ENCODE measurements at regions not wholly inside any gene's neighbourhood (a gene's known extent, or its start where the extent isn't known, plus 50 kb on each side); places are given as distances from the start of the nearest gene placed in this dataset.
A peak's percentile ranks its signal among the peaks of the same experiment; 100 is the strongest.

DNA sequence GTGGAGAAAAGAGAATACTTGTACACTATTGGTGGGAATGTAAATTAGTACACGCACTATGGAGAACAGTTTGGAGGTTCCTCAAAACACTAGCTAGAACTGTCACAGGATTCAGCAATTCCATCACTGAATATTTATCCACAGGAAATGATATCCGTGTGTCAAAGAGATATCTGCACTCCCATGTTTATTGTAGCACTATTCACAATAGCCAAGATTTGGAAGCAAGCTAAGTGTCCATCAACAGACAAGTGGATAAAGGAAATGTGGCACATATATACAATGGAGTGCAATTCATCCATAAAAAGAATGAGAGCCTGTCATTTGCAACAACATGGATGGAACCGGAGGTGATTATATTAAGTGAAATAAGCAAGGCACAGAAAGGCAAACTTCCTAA lies 428.5 kb downstream of the CCDC91 start:
- ChIA-PET POLR2A (ENCODE audit: unreplicated experiment) (no interaction called here), CTCF (no interaction called here)
- DNase-seq (no peak), ATAC-seq (no peak)
- intact Hi-C loops (cut with micrococcal nuclease) = loop anchor here (10.0 kb wide), 1 partner anchor 424 kb away; the partner anchor contains the start of gene CCDC91
- BruUV-seq (replicated peaks) = no TSS peak
- Histone ChIP-seq H3K27ac (ENCODE audit: low read length) (no peak overlapping the region), H3K4me3 (ENCODE audit: low read length) (no peak overlapping the region), H3K27me3 (ENCODE audit: low read length) (no peaks in the 10 kb centered on the region), H3K9me3 (ENCODE audit: low read length) (peaks cover 4% of the 10 kb centered on the region; the same call in 1 of the 2 replicates), H4K20me1 (ENCODE audit: low read length) (no peaks in the 10 kb centered on the region), H3K36me3 (ENCODE audit: low read depth, low read length) (no peaks in the 10 kb centered on the region), H3K9ac (ENCODE audit: low read length) (no peak overlapping the region), H3K79me2 (ENCODE audit: low read length) (no peaks in the 10 kb centered on the region), H3K4me1 (ENCODE audit: insufficient read depth, low read length) (no peaks in the 10 kb centered on the region), H3K4me2 (ENCODE audit: low read length) (no peak overlapping the region), H3F3A (ENCODE audit: low read length, unreplicated experiment) (no peaks in the 10 kb centered on the region), H2AFZ (ENCODE audit: low read length) (no peak overlapping the region), H3K9me2 (replicated peaks; ENCODE audit: low read length) (no peaks in the 10 kb centered on the region)
- TF ChIP-seq EZH2phosphoT487 (IDR thresholded peaks at IDR 0.05; ENCODE audit: borderline replicate concordance, low read length) (no peak), EZH2 (IDR thresholded peaks at IDR 0.05; ENCODE audit: low read length, unreplicated experiment) (no peak)
- TF ChIP-seq, protein P1, sequence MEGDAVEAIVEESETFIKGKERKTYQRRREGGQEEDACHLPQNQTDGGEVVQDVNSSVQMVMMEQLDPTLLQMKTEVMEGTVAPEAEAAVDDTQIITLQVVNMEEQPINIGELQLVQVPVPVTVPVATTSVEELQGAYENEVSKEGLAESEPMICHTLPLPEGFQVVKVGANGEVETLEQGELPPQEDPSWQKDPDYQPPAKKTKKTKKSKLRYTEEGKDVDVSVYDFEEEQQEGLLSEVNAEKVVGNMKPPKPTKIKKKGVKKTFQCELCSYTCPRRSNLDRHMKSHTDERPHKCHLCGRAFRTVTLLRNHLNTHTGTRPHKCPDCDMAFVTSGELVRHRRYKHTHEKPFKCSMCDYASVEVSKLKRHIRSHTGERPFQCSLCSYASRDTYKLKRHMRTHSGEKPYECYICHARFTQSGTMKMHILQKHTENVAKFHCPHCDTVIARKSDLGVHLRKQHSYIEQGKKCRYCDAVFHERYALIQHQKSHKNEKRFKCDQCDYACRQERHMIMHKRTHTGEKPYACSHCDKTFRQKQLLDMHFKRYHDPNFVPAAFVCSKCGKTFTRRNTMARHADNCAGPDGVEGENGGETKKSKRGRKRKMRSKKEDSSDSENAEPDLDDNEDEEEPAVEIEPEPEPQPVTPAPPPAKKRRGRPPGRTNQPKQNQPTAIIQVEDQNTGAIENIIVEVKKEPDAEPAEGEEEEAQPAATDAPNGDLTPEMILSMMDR (conservative IDR thresholded peaks at IDR 0.05; ENCODE audit: low read depth, low read length) = no peak

DNA sequence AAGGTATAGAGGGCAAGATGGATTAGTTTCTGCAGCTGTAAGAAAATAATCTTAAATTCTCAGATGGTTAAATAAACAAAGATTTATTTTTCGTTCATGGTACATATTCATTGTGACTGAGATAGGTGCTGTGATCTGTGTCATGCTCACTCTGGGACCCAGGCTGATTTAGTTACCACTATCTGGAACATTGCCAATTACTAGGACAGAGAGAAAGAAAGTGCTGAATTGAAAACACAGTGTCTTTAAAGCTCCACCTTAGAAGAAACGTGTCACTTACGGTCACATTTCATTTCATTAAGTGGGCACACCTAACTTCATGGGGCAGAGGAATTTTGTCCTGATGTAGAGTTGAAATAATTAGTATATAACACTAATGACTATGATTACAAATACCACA lies 430.0 kb downstream of the CCDC91 start:
- Histone ChIP-seq H3K4me1 (ENCODE audit: insufficient read depth, low read length) (no peaks in the 10 kb centered on the region), H3K79me2 (ENCODE audit: low read length) (no peaks in the 10 kb centered on the region), H3F3A (ENCODE audit: low read length, unreplicated experiment) (no peaks in the 10 kb centered on the region), H3K4me2 (ENCODE audit: low read length) (no peak overlapping the region), H3K9me3 (ENCODE audit: low read length) (peaks cover 4% of the 10 kb centered on the region; the same call in 1 of the 2 replicates), H3K27ac (ENCODE audit: low read length) (no peak overlapping the region), H3K27me3 (ENCODE audit: low read length) (no peaks in the 10 kb centered on the region), H4K20me1 (ENCODE audit: low read length) (no peaks in the 10 kb centered on the region), H3K9ac (ENCODE audit: low read length) (no peak overlapping the region), H3K9me2 (replicated peaks; ENCODE audit: low read length) (no peaks in the 10 kb centered on the region), H2AFZ (ENCODE audit: low read length) (no peak overlapping the region), H3K36me3 (ENCODE audit: low read depth, low read length) (no peaks in the 10 kb centered on the region), H3K4me3 (ENCODE audit: low read length) (no peak overlapping the region)
- TF ChIP-seq EZH2 (IDR thresholded peaks at IDR 0.05; ENCODE audit: low read length, unreplicated experiment) (no peak), EZH2phosphoT487 (IDR thresholded peaks at IDR 0.05; ENCODE audit: borderline replicate concordance, low read length) (no peak)
- TF ChIP-seq, protein P1 (conservative IDR thresholded peaks at IDR 0.05; ENCODE audit: low read depth, low read length) = no peak
- DNase-seq (no peak), ATAC-seq (no peak)
- BruUV-seq (replicated peaks) = no TSS peak
- ChIA-PET CTCF (no interaction called here), POLR2A (ENCODE audit: unreplicated experiment) (no interaction called here)
- intact Hi-C loops (cut with micrococcal nuclease) = no loop called here

DNA sequence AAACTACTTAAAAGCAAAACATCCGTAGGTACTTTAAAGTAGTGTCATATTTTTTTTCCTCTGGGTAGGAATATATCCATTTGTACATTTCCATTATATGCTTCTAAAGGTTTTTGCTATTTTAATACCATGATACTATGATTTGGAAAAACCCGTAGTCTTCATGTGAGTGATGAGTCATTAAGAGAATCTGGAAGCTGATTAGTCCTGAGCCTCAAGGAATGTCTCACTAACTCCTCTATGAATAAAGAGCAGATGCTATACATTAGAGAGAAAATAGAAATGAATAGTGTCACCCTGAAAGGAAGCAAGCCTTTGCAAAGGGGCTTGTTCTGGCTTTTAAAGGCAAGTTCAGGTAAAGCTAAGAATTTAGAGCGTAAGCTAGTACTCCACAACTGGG lies 432.1 kb downstream of the CCDC91 start:
- Histone ChIP-seq H3K9ac (ENCODE audit: low read length) (no peak overlapping the region), H3K79me2 (ENCODE audit: low read length) (no peaks in the 10 kb centered on the region), H3K9me2 (replicated peaks; ENCODE audit: low read length) (no peaks in the 10 kb centered on the region), H3K27me3 (ENCODE audit: low read length) (no peaks in the 10 kb centered on the region), H4K20me1 (ENCODE audit: low read length) (no peaks in the 10 kb centered on the region), H3K27ac (ENCODE audit: low read length) (no peak overlapping the region), H3F3A (ENCODE audit: low read length, unreplicated experiment) (no peaks in the 10 kb centered on the region), H3K9me3 (ENCODE audit: low read length) (no peaks in the 10 kb centered on the region), H3K4me1 (ENCODE audit: insufficient read depth, low read length) (no peaks in the 10 kb centered on the region), H2AFZ (ENCODE audit: low read length) (no peak overlapping the region), H3K4me2 (ENCODE audit: low read length) (no peak overlapping the region), H3K4me3 (ENCODE audit: low read length) (no peak overlapping the region), H3K36me3 (ENCODE audit: low read depth, low read length) (no peaks in the 10 kb centered on the region)
- TF ChIP-seq, protein P1 (conservative IDR thresholded peaks at IDR 0.05; ENCODE audit: low read depth, low read length) = no peak
- TF ChIP-seq EZH2phosphoT487 (IDR thresholded peaks at IDR 0.05; ENCODE audit: borderline replicate concordance, low read length) (no peak), EZH2 (IDR thresholded peaks at IDR 0.05; ENCODE audit: low read length, unreplicated experiment) (no peak)
- ChIA-PET CTCF (no interaction called here), POLR2A (ENCODE audit: unreplicated experiment) (no interaction called here)
- BruUV-seq (replicated peaks) = no TSS peak
- intact Hi-C loops (cut with micrococcal nuclease) = no loop called here
- DNase-seq (peak; percentile 23), ATAC-seq (no peak)

Data from PC-3 (cell line).